ENCODE measurements at regions not wholly inside any gene's neighbourhood (a gene's known extent, or its start where the extent isn't known, plus 50 kb on each side); places are given as distances from the start of the nearest gene placed in this dataset.

GRCh38 chr5:3195994-3196393, 399.6 kb upstream of the IRX1 start:
- no peak for DNase-seq (ENCODE audit: low spot score)

GRCh38 chr5:3194684-3195083, 400.9 kb upstream of the IRX1 start:
- DNase-seq (ENCODE audit: low spot score): no peak

GRCh38 chr5:3194271-3194670, 401.4 kb upstream of the IRX1 start:
- DNase-seq (ENCODE audit: low spot score): no peak

GRCh38 chr5:3191585-3191984, 404.0 kb upstream of the IRX1 start:
- no peak for DNase-seq (ENCODE audit: low spot score)

- DNase-seq (ENCODE audit: low spot score): no peak
Observed at GRCh38 chr5:3190930-3191329, 404.7 kb upstream of the IRX1 start.

- DNase-seq (ENCODE audit: low spot score): no peak
Observed at GRCh38 chr5:3190433-3190832, 405.2 kb upstream of the IRX1 start.

GRCh38 chr5:3187771-3188425, 407.7 kb upstream of the IRX1 start:
- DNase-seq (ENCODE audit: low spot score): no peak

GRCh38 chr5:3186736-3187405, 408.8 kb upstream of the IRX1 start:
- DNase-seq (ENCODE audit: low spot score): no peak

- no peak for DNase-seq (ENCODE audit: low spot score)
Observed at GRCh38 chr5:3186156-3186555, 409.5 kb upstream of the IRX1 start.

GRCh38 chr5:3185488-3185887, 410.1 kb upstream of the IRX1 start:
- DNase-seq (ENCODE audit: low spot score): no peak

- no peak for DNase-seq (ENCODE audit: low spot score)
Observed at GRCh38 chr5:3182133-3182876, 413.3 kb upstream of the IRX1 start.

GRCh38 chr5:3181671-3182070, 414.0 kb upstream of the IRX1 start:
- DNase-seq (ENCODE audit: low spot score): no peak

- no peak for DNase-seq (ENCODE audit: low spot score)
Observed at GRCh38 chr5:3180636-3181035, 415.0 kb upstream of the IRX1 start.

GRCh38 chr5:3179220-3179619, 416.4 kb upstream of the IRX1 start:
- peak; percentile 10 for DNase-seq (ENCODE audit: low spot score)

- no peak for DNase-seq (ENCODE audit: low spot score)
Observed at GRCh38 chr5:3177338-3177737, 418.3 kb upstream of the IRX1 start.

- DNase-seq (ENCODE audit: low spot score): no peak
Observed at GRCh38 chr5:3175416-3175815, 420.2 kb upstream of the IRX1 start.

- no peak for DNase-seq (ENCODE audit: low spot score)
Observed at GRCh38 chr5:3167473-3167872, 416.0 kb upstream of the IRX2 start.

- DNase-seq (ENCODE audit: low spot score): no peak
Observed at GRCh38 chr5:3163626-3164025, 412.1 kb upstream of the IRX2 start.

GRCh38 chr5:3161672-3162071, 410.2 kb upstream of the IRX2 start:
- DNase-seq (ENCODE audit: low spot score): no peak

- no peak for DNase-seq (ENCODE audit: low spot score)
Observed at GRCh38 chr5:3157214-3157613, 405.7 kb upstream of the IRX2 start.

- DNase-seq (ENCODE audit: low spot score): no peak
Observed at GRCh38 chr5:3155717-3156116, 404.2 kb upstream of the IRX2 start.

GRCh38 chr5:3155046-3155445, 403.6 kb upstream of the IRX2 start:
- DNase-seq (ENCODE audit: low spot score): no peak

GRCh38 chr5:3153906-3154305, 402.4 kb upstream of the IRX2 start:
- DNase-seq (ENCODE audit: low spot score): no peak

Data from HT-29 (cell line).